ENCODE measurements at regions not wholly inside any gene's neighbourhood (a gene's known extent, or its start where the extent isn't known, plus 50 kb on each side); places are given as distances from the start of the nearest gene placed in this dataset.

- no peak for FAIRE-seq
- Histone ChIP-seq H3K4me2 (ENCODE audit: insufficient read depth, low read length) (no peak overlapping the region), H3K9me1 (replicated peaks; ENCODE audit: control insufficient read depth, extremely low read depth, insufficient read depth, low read length) (no peaks in the 10 kb centered on the region), H3K9ac (replicated peaks; ENCODE audit: extremely low read depth, insufficient read depth, low read length) (no peak overlapping the region), H3K9me3 (replicated peaks; ENCODE audit: control insufficient read depth, insufficient read depth, low read length) (peaks cover 6% of the 10 kb centered on the region), H3K4me3 (replicated peaks in 1 of 3; ENCODE audit: insufficient read depth in 1 of 3, low read depth in 1 of 3, low read length in 3 of 3) (no peak overlapping the region), H3K4me1 (ENCODE audit: control insufficient read depth, extremely low read depth, insufficient read depth, low read length) (no peaks in the 10 kb centered on the region), H3K36me3 (ENCODE audit: control insufficient read depth in 2 of 2, extremely low read depth in 1 of 2, insufficient read depth in 2 of 2, low read length in 2 of 2) (no peaks in the 10 kb centered on the region), H3K27ac (ENCODE audit: insufficient read depth, low read depth, low read length) (no peak overlapping the region), H4K20me1 (replicated peaks; ENCODE audit: control insufficient read depth, extremely low read depth, insufficient read depth, low read length) (no peaks in the 10 kb centered on the region), H2AFZ (ENCODE audit: low read depth, low read length) (no peak overlapping the region), H3K79me2 (ENCODE audit: control insufficient read depth, insufficient read depth, low read length) (no peaks in the 10 kb centered on the region), H3K27me3 (ENCODE audit: control insufficient read depth in 2 of 2, insufficient read depth in 2 of 2, low read length in 2 of 2) (no peaks in the 10 kb centered on the region)
- CTCF ChIA-PET = no interaction called here
- intact Hi-C loops (cut with micrococcal nuclease) (no loop called here), dilution Hi-C loops (cut with MboI; ENCODE audit: extremely low pct_ligation_motif_present, low sequenced_read_pairs) (no loop called here)
- POLR2A ChIA-PET = no interaction called here
- BruUV-seq (replicated peaks) = no TSS peak
- TF ChIP-seq MYC (IDR thresholded peaks at IDR 0.05; ENCODE audit: low read depth, low read length) (no peak), GATA2 (IDR thresholded peaks at IDR 0.05; ENCODE audit: insufficient read depth, insufficient read length, low read depth, low read length) (no peak), POLR2AphosphoS5 (IDR thresholded peaks at IDR 0.05; ENCODE audit: insufficient read depth, low read depth, low read length) (no peak), FOS (IDR thresholded peaks at IDR 0.05; ENCODE audit: borderline replicate concordance, insufficient read depth, low read length) (no peak), POLR2A (IDR thresholded peaks at IDR 0.05; ENCODE audit: low read depth, low read length) (no peak), MAX (IDR thresholded peaks at IDR 0.05; ENCODE audit: insufficient read depth, insufficient read length) (no peak), JUN (IDR thresholded peaks at IDR 0.05; ENCODE audit: borderline replicate concordance, insufficient read depth, insufficient read length, low read depth) (no peak), EZH2 (IDR thresholded peaks at IDR 0.05; ENCODE audit: borderline replicate concordance, low read depth, low read length, severe bottlenecking) (no peak), CTCF (IDR thresholded peaks at IDR 0.05; ENCODE audit: extremely low read depth in 1 of 2, insufficient read depth in 1 of 2, low read depth in 1 of 2, low read length in 2 of 2) (no peak)
- DNase-seq (ENCODE audit: low read depth, low spot score) = no peak
Measured at GRCh38 chr12:115002434-115002833, 318.5 kb upstream of the TBX3 start.

Data from endothelial cell of umbilical vein (primary cell).